GM12872 (cell line): ENCODE measurements at regions not wholly inside any gene's neighbourhood (a gene's known extent, or its start where the extent isn't known, plus 50 kb on each side); places are given as distances from the start of the nearest gene placed in this dataset.

Experiments
- TF ChIP-seq, protein P1 (sequence below): IDR thresholded peaks from 3 replicates; pipeline ENCODE4 v1.5.1; 2011; ENCODE audit warnings: low read depth, mild to moderate bottlenecking, low read length, moderate library complexity; ENCODE audit not compliant: insufficient read depth

DNA sequence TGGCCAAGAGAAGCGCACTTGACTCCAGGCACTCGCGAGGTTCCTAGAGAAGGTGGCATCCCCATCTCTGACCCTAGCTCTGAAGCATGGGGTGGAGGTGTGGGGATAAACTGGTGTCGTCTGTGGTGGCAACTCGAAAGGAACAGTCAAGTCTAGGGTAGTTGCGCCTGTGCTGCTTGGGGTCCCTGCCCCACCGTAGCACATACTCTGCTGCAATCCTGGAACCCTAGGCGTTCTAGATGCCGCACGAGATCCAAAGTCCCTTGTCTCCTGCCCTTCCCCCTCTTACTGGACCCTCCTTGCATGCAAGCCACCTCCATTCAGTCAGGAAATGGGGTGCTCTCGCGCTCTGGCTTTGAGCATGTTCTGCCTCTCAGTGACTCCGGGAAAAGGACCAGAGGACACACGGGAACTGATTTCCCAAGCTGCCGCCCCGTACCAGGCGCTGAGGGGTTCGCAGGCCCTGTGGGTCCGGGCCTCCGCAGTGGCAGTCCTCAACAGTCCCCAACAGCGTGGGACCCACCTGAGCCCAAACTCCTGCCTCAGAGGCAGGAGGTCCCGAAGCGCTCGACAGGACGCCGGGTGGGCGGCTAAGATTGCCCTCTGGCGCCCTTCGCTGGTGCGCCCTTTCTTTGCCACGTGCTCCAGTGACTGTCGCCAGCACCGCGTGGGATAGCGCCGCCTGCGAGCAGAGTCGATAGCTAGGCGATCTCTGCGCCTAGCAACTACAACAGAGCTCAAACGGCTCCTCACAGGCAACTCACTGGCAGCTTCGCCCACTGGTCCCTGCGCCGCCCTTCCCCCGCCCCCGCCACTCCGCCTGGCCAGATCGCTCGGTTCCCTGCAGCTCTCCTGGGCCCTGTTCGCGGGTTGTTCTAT is 452.0 kb downstream of the REEP3 start:
- TF ChIP-seq, protein P1, sequence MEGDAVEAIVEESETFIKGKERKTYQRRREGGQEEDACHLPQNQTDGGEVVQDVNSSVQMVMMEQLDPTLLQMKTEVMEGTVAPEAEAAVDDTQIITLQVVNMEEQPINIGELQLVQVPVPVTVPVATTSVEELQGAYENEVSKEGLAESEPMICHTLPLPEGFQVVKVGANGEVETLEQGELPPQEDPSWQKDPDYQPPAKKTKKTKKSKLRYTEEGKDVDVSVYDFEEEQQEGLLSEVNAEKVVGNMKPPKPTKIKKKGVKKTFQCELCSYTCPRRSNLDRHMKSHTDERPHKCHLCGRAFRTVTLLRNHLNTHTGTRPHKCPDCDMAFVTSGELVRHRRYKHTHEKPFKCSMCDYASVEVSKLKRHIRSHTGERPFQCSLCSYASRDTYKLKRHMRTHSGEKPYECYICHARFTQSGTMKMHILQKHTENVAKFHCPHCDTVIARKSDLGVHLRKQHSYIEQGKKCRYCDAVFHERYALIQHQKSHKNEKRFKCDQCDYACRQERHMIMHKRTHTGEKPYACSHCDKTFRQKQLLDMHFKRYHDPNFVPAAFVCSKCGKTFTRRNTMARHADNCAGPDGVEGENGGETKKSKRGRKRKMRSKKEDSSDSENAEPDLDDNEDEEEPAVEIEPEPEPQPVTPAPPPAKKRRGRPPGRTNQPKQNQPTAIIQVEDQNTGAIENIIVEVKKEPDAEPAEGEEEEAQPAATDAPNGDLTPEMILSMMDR: no peak

DNA sequence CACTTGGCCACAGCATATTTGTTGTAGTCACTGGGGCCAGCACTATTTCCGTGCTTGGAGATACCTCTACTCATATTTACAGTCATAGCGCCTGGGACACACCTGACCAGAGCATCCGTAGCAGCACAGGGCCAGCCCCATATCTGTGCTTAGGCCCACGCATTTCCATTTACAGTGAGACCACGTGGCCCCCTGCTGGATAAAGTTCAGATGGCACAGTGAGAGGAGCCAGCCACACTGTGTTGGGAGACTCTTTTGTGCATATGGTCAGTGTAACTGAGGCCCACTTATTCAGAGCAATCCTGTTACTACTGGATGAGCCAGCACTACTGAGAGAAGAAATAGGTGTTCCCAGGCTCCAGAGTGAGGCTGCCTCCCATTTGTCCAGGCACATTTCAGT is 455.3 kb downstream of the REEP3 start:
- TF ChIP-seq, protein P1: peak; percentile 76

DNA sequence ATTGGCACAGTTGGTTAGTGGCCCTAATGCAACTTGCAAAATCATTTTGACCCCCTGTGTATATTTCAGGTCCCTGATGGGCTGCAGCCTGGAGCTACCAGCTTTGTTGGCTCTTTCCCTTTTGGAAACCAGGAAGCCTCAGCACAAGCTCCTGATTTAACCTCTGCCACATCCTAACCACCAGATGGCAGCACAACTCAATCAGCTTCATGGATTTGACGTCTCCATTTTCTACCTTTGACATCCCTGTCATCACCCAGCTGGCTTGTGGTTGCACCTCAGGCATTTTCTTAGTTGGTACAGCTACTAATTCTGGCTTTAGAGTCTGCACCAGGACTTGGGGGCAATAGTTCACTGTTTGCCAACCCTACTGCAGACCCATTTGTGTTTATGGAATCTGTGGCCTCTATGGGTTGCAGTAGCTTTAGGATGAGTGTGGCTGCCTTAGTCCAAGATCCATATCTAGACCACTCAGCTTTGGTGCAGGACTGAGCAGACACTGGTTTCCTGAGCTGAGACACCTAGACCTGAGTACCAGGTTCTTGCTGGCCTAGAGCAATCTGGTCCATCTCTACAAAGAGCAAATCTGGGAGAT is 456.2 kb downstream of the REEP3 start:
- TF ChIP-seq, protein P1: peak; percentile 76

DNA sequence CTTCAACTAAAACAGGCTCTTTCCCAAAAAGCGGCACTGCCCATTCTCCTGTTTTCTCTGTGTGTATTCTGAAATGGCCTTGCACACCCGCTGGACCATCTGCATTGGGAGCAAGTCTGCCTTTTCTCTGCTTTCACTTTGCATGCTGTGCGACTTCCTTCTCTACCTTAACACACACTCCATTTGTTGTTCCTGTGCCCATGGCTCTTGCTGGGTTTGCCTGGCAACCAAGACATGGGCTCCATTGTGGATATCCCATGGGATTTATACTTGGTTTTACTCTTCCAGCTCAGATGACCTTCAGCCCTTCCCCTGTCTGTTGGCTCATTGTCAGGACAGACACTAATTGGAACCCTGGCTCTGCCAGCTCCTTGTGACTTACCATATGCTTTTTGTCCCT is 465.3 kb downstream of the REEP3 start:
- TF ChIP-seq, protein P1: no peak

DNA sequence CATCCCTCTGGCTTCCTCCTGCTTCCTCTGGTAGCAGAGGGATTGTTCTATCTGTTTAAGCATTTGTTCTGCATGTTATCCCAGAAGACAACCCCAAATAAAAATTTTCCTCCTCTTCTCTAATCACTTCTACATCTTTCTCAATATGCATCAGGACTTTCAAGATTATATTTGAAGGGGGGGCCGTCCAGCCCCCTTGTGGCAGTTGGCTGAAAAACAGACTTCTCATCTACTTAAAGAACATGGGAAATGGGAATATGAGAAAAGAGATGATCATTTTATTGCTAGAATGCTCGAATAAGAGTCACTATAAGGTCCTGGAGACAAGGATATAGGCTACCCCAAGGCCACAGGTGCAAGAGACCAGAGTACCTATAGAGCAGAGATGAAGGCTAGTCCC is 466.0 kb downstream of the REEP3 start:
- TF ChIP-seq, protein P1: 0 out of 3 replicates have a peak, but pooled peaks have one; percentile 18

DNA sequence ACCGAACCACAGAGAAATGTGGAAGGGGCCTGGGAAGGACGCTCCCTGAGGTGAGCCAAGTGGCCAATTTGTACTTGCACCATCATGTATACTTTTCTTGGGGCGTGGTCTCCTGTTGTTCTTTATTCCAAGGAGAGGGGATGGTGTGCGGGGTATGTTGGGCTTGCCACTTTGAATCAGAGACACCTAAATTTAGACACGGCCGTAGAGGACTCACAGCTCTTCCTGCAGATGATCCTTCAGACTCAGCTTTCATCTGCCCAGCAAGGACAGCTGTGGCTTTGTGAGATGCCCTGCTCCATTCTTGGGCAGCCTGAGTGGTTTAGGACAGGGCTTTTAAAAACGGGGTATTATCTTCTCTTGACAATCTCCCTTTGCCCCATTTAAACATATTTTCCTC is 473.2 kb downstream of the REEP3 start:
- TF ChIP-seq, protein P1: no peak

DNA sequence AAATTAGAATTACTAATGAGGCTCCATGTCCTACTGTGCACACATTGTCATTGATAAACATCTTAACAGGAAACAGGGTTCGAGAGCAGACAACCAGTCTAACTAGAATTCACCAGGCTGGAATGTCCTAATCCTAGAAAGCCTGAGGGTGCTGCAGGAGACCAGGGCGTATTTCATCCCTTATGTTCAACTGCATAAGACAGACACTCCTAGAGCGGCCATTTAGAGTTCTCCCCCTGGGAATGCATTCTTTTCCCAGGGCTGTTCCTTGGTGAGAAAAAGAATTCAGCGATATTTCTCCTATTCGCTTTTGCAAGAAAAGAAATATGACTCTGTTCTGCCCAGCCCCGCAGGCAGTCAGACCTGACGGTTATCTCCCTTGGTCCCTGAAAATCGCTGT is 486.0 kb downstream of the REEP3 start:
- TF ChIP-seq, protein P1: no peak
